ENCODE measurements at regions not wholly inside any gene's neighbourhood (a gene's known extent, or its start where the extent isn't known, plus 50 kb on each side); places are given as distances from the start of the nearest gene placed in this dataset.

- TF ChIP-seq CTCF (IDR thresholded peaks at IDR 0.05; ENCODE audit: low read depth, low read length), result no peak
- no peak for DNase-seq (ENCODE audit: low read depth in 2 of 2)
- no peak overlapping the region for H3K4me3 ChIP-seq (replicated peaks in 1 of 2; ENCODE audit: low read depth in 2 of 2, low read length in 2 of 2)
Measured at GRCh38 chr2:4967206-4967605, 725.0 kb upstream of the SOX11 start.

- H3K4me3 ChIP-seq (replicated peaks in 1 of 2; ENCODE audit: low read depth in 2 of 2, low read length in 2 of 2), result no peak overlapping the region
- no peak for DNase-seq (ENCODE audit: low read depth in 2 of 2)
- no peak for TF ChIP-seq CTCF (IDR thresholded peaks at IDR 0.05; ENCODE audit: low read depth, low read length)
Measured at GRCh38 chr2:4972472-4972871, 719.7 kb upstream of the SOX11 start.

- H3K4me3 ChIP-seq (replicated peaks in 1 of 2; ENCODE audit: low read depth in 2 of 2, low read length in 2 of 2), result no peak overlapping the region
- no peak for DNase-seq (ENCODE audit: low read depth in 2 of 2)
- no peak for TF ChIP-seq CTCF (IDR thresholded peaks at IDR 0.05; ENCODE audit: low read depth, low read length)
Measured at GRCh38 chr2:4973354-4973753, 718.8 kb upstream of the SOX11 start.

- H3K4me3 ChIP-seq (replicated peaks in 1 of 2; ENCODE audit: low read depth in 2 of 2, low read length in 2 of 2), result no peak overlapping the region
- DNase-seq (ENCODE audit: low read depth in 2 of 2), result no peak
- no peak for TF ChIP-seq CTCF (IDR thresholded peaks at IDR 0.05; ENCODE audit: low read depth, low read length)
Measured at GRCh38 chr2:4973973-4974372, 718.2 kb upstream of the SOX11 start.

GRCh38 chr2:4976407-4976806 lies 715.8 kb upstream of the SOX11 start:
- no peak overlapping the region for H3K4me3 ChIP-seq (replicated peaks in 1 of 2; ENCODE audit: low read depth in 2 of 2, low read length in 2 of 2)
- DNase-seq (ENCODE audit: low read depth in 2 of 2), result no peak
- no peak for TF ChIP-seq CTCF (IDR thresholded peaks at IDR 0.05; ENCODE audit: low read depth, low read length)

- no peak for TF ChIP-seq CTCF (IDR thresholded peaks at IDR 0.05; ENCODE audit: low read depth, low read length)
- no peak overlapping the region for H3K4me3 ChIP-seq (replicated peaks in 1 of 2; ENCODE audit: low read depth in 2 of 2, low read length in 2 of 2)
- DNase-seq (ENCODE audit: low read depth in 2 of 2), result no peak
Measured at GRCh38 chr2:4979111-4979510, 713.1 kb upstream of the SOX11 start.

- H3K4me3 ChIP-seq (replicated peaks in 1 of 2; ENCODE audit: low read depth in 2 of 2, low read length in 2 of 2), result no peak overlapping the region
- no peak for TF ChIP-seq CTCF (IDR thresholded peaks at IDR 0.05; ENCODE audit: low read depth, low read length)
- DNase-seq (ENCODE audit: low read depth in 2 of 2), result no peak
Measured at GRCh38 chr2:4980995-4981394, 711.2 kb upstream of the SOX11 start.

All from cardiac fibroblast (primary cell).